K562 (cell line): ENCODE measurements at regions not wholly inside any gene's neighbourhood (a gene's known extent, or its start where the extent isn't known, plus 50 kb on each side); places are given as distances from the start of the nearest gene placed in this dataset.

Source experiments
- BRCA1 ChIP-seq, 2 experiments: fragments of 450-650 bp in 1 of 2; sonication (generic) in 1 of 2; formaldehyde crosslinking in 1 of 2; IDR thresholded peaks; 2 replicates each; pipeline versions ENCODE4 v1.5.0 to v1.6.1; 2017 to 2020; ENCODE audit warnings: mild to moderate bottlenecking in 1 of 2, missing genetic modification reagents in 1 of 2
- CAMTA2 ChIP-seq: fragments of 250-450 bp; sonication (Bioruptor Pico); conservative IDR thresholded peaks from 2 replicates; pipeline ENCODE4 v1.5.1; 2022
- CEBPB ChIP-seq: fragments of 450-650 bp; IDR thresholded peaks from 2 replicates; pipeline ENCODE4 v1.6.1; 2016; ENCODE audit warnings: missing genetic modification characterization, missing compliant biosample characterization
- E4F1 ChIP-seq: fragments of 250-450 bp; sonication (Bioruptor Pico); IDR thresholded peaks from 2 replicates; pipeline ENCODE4 v1.5.0; 2021; ENCODE audit warnings: mild to moderate bottlenecking, borderline replicate concordance
- MECOM ChIP-seq: fragments of 250-450 bp; sonication (Bioruptor Pico); IDR thresholded peaks from 2 replicates; pipeline ENCODE4 v1.8.0; 2022; ENCODE audit warnings: inconsistent platforms
- SP1 ChIP-seq: sonication (generic); formaldehyde crosslinking; IDR thresholded peaks from 2 replicates; pipeline ENCODE4 v1.8.1; 2022; ENCODE audit warnings: mild to moderate bottlenecking, missing genetic modification reagents
- SPI1 ChIP-seq: IDR thresholded peaks from 2 replicates; pipeline ENCODE4 v1.6.1; 2011; ENCODE audit warnings: low read depth, low read length, control low read depth, borderline replicate concordance
- ZFX ChIP-seq: sonication (generic); formaldehyde crosslinking; IDR thresholded peaks from 2 replicates; pipeline ENCODE4 v1.8.0; 2022; ENCODE audit warnings: mild to moderate bottlenecking, missing genetic modification reagents, moderate library complexity
- ZNF778 ChIP-seq: fragments of 450-650 bp; formaldehyde crosslinking; IDR thresholded peaks from 2 replicates; pipeline ENCODE4 v1.4.0; 2020; ENCODE audit warnings: mild to moderate bottlenecking, moderate library complexity
- TF ChIP-seq, protein P1 (sequence below): fragments of 450-650 bp; IDR thresholded peaks from 2 replicates; pipeline ENCODE4 v1.7.0; 2016; ENCODE audit warnings: borderline replicate concordance

DNA sequence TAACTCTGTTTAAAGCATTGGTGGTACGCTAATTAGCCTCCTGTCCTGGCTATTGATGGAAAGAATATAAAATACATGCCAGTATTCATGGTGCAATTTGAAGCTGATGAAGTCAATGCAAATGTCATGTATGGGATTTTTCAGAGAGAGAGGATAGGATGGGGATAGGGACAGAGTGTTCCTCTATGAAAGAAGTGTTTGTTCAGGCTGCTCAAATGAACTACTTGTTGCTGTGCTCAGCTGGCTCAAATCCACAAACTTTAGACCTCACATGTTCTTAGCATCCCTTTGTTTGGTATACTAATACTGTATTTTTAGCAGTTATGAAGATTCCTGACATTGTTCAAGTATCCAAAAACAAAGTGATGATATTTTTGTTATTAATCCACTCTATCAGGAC, 116.5 kb downstream of the SLITRK1 start (continued):
- TF ChIP-seq E4F1 (CRISPR knock-in tag): no peak
- TF ChIP-seq CEBPB (tag): no peak
- no peak for TF ChIP-seq SPI1
- TF ChIP-seq BRCA1 (IDR thresholded peaks at IDR 0.05): no peak
- no peak for TF ChIP-seq BRCA1 (CRISPR knock-in tag; IDR thresholded peaks at IDR 0.05)
- TF ChIP-seq ZNF778: no peak
- no peak for TF ChIP-seq MECOM
- TF ChIP-seq, protein P1, sequence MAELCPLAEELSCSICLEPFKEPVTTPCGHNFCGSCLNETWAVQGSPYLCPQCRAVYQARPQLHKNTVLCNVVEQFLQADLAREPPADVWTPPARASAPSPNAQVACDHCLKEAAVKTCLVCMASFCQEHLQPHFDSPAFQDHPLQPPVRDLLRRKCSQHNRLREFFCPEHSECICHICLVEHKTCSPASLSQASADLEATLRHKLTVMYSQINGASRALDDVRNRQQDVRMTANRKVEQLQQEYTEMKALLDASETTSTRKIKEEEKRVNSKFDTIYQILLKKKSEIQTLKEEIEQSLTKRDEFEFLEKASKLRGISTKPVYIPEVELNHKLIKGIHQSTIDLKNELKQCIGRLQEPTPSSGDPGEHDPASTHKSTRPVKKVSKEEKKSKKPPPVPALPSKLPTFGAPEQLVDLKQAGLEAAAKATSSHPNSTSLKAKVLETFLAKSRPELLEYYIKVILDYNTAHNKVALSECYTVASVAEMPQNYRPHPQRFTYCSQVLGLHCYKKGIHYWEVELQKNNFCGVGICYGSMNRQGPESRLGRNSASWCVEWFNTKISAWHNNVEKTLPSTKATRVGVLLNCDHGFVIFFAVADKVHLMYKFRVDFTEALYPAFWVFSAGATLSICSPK: no peak
- no peak for TF ChIP-seq SP1 (CRISPR knock-in tag)
- no peak for TF ChIP-seq CAMTA2 (CRISPR knock-in tag)
- no peak for TF ChIP-seq ZFX (CRISPR knock-in tag)
